Sciatic nerve (tissue), 2 donors: ENCODE measurements at regions not wholly inside any gene's neighbourhood (a gene's known extent, or its start where the extent isn't known, plus 50 kb on each side); places are given as distances from the start of the nearest gene placed in this dataset.
"Not testable (repeated sequence)": the region's sequence is repeated elsewhere in the genome, so short reads cannot be mapped to it uniquely, and the experiment has no call there.

ENCODE experiments used
- ATAC-seq: fragments of 200-7000 bp; cut with Tn5 transposase; one replicate; pipeline ENCODE4 v1.9.1; 2020; ENCODE audit warnings: mild to moderate bottlenecking, moderate library complexity
- DNase-seq: peaks from one replicate; pipeline ENCODE4 v3.0.0-alpha.2; 2020; ENCODE audit warnings: low spot score
- intact Hi-C: fragments of 100-400 bp; cut with DNase I; formaldehyde crosslinking; loops from one replicate; pipeline ENCODE4 v1.14.2; 2022
- donor health status: DM: no; HTN: no; CAD: no.
- donor health status: DM: no; HTN: no; CAD: no.

DNA sequence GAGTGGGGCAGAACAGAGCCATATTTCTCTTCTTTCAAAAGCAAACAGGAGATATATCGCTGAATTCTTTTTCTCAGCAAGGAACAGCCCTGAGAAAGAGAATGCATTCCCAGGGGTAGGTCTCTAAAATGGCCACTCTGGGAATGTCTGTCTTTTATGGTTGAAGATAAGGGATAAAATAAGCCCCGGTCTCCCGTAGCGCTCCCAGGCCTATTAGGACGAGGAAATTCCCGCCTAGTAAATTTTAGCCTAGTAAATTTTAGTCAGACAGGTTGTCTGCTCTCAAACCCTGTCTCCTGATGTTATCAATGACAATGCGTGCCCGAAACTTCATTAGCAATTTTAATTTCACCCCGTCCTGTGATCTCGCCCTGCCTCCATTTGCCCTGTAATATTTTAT is 73.9 kb upstream of the WIPF1 start:
- intact Hi-C loops, DNase-seq, ATAC-seq: not testable (repeated sequence)

DNA sequence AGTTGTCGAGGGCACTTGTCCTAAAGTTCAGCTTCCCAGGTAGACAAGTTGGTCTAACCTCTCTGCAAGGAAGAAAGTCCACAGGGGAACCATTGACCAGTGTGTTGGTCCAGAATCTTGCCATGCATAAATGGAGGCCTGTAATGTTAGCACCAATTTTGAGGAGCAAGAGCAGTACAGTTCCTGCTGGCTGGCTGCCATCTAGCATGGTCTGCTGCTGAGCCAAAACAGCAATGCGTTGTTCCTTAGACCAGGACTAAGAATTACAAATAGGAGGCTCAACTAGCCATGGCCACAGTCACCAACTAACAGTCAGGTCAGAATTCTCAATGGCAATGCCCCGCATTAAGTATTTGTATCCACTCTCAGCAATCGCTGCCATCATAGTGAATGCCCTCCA is 72.8 kb upstream of the WIPF1 start:
- intact Hi-C loops = no loop called here
- DNase-seq (no peak), ATAC-seq (no peak)

DNA sequence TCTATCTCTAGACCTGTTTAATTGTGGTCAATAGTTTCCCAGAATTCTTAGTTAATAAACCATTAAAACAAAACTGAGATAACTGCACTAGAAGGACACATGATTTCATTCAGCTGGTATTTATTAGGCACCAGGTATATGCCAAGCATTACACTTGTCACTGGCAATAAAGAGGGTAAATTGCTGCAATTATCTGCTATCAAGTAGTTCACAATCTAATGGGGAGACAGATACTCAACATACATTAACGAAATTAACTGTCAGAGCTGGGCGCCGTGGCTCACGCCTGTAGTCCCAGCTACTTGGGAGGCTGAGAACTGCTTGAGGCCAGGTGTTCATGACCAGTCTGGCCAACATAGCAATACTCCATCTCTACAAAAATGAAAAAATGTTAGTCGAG is 71.7 kb upstream of the WIPF1 start:
- DNase-seq = no peak
- ATAC-seq = no peak
- intact Hi-C loops = no loop called here

DNA sequence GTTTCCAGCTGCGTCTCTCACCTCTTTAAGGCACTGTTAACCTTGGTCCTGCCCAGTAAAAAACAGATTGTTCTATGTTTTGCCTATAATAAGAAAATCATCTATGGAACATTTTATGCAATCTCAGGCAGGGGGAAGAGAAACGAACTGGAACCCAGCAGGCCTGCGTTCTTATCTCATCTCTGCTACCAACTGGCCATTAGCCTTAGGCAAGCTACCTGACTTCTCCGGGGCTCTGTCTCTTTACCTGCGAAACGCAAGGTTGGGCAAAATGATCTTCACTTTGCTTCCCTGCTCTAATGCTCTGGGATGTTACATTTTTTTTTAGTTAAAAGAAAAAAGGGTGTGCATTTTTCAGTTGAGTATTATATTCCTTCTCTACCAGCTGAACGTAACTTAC is 70.5 kb upstream of the WIPF1 start:
- DNase-seq (no peak), ATAC-seq (no peak)

DNA sequence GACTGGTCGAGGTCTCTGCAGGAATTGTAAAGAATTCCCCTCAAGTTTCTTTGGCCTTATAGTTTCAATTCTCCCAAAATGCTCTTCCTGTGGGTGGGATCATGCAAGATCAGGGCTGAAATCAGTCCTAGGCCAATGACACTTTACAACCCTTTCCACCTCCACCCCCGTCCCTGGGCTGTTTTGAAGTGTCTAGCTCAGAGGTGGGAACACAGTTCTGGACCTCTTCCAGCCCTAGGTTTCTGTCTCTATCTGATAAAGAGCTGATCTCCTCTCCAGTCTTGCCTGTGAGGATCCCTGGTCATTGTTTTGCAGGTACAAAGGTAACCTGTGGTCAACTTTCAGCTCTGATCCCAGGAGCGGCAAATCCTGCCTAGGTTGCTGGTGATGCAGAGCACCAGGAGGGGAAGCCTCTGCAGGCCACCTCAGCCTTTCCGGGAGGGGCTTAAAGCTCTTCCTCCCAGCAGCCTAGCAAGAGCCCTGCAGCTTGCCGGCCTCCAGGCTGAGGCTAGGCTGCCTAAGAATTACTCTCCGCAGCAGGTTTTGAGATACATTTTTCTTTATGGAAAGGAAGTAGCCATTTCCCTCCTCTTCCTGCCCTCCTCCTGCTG is 69.8 kb upstream of the WIPF1 start:
- intact Hi-C loops = no loop called here
- ATAC-seq = peak; percentile 33
- DNase-seq = no peak

More for the DNA sequence above, 70.5 kb upstream of the WIPF1 start:
- intact Hi-C loops = no loop called here

DNA sequence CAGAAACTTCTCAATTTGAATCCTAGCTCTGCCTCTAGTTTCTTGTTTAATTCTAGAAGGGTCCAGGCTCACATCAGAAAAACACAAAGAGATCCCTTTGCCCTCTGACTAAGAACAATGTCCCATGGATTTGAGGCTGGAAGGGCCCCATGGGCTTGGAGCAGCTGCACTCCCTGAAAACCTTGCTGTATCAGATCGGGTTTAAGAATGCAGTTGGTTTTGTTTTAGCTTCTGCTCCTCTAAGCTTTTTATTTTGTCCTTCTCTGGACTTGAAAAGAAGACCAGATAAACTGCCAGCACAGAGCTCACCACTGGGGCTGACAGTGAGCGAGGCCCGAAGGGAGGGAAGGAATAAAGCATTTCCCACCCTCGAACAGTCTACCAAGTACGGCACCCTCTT is 69.2 kb upstream of the WIPF1 start:
- no peak for DNase-seq
- intact Hi-C loops = no loop called here
- peak; percentile 6 for ATAC-seq

DNA sequence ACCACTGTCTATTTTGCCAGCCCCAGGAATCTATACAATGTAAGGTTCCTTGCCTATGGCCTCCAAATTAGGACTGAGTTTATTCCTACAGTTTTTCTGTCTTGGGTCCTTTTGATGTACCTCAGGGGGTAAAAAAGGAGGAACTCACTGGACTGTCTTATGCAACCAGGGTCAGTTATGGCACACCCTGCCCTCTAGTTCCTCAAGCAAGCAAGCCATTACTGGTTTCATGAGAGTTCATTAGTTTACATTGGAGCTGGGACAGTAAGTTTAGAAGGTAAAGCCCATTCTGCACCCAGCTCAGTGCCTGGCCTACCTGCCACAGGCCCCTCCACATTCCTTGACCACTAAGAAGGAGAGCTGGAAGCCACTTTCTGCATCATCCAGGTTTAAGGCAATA is 68.7 kb upstream of the WIPF1 start:
- intact Hi-C loops = no loop called here
- DNase-seq (no peak), ATAC-seq (peak; percentile 42)

DNA sequence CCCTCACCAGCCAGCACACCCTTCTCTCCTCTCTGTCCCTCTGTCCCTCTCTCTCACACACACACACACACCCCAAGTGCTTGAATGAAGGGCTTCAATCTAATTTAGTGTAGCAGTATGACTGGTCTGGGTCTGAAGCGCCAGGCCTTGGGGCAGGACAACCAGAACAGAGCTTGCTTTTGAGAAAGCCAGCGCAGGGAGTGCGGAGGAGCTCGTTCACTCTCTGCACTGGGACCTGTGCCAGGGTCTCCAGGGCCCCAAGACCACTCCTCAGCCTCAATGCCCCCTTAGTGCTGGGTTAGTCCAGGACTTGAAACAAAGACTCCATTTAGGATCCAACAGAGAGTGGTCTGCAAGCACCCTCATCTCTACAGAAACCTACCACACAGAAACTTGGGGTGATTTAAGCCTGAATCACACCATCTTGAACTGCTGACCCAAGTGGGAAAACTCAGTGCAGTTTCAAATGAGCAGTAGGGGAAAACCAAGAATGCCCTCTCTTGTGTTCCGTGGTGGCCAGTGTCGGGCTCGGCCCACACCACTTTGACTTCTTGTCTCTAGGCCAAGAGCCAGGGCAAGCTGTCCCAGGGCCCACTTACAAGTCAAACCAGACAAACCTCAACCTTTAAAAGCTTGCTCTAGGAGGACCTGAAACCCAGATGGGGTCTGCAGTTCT is 66.6 kb upstream of the WIPF1 start:
- DNase-seq (peak; percentile 76), ATAC-seq (peak; percentile 38)
- intact Hi-C loops = no loop called here

DNA sequence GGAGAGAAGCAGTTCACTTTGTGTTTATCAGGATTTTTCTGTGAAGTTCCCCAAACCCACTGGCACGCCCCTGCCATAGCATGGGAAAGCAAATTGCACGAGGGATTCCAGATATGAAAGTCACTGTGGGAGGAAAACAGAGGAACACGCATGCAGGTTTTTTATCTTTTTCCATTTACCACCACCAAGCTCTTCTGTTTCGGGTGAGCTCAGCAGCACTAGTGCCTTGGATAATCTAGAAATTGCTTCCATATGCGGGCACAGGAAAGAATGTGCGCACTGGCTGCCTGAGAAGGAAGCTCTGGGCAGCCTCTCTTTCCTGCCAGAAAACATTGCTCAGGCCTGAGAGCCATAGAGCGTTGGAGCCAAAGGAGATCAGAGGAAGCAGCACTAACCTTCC is 65.9 kb upstream of the WIPF1 start:
- ATAC-seq = peak; percentile 81
- intact Hi-C loops = no loop called here
- DNase-seq = no peak

DNA sequence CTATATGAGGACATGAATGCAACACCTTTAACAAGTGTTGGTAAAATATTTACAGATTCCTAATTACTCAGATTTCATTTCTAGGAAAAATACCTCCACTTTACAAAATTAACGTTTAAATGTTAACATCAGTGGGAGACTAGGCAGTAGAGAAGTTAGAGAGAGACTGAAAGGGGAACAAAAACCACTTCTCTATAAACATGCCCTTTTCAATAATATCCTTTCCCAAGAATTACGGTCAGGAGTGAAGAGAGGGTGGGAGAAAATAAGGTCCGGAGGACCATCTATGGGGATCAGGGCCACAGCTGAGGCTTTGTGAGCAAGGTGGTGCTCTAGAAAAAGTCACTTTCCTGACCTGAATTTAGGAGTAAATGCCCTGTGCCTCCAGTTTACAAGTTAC is 65.3 kb upstream of the WIPF1 start:
- intact Hi-C loops = no loop called here
- DNase-seq = no peak
- no peak for ATAC-seq

DNA sequence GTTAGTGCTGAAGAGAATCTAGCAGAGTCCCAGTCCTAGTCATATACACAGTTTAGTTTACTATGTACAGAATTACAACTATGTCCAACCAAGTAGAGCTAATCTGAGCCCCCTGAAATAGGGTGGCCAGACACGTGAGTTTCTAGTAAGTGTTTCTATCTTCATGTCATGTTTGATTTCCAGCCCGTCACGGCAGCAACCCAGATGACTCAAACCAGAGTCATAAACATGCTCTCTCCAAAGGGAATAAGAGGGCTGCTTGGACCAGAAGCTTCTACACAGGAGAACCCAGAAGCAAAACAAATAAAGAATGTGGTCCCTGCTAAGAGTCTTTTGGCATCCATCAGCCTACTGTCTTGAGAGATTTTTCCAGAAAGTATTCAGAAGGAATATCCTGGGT is 64.9 kb upstream of the WIPF1 start:
- DNase-seq = no peak
- intact Hi-C loops = no loop called here
- peak; percentile 12 for ATAC-seq

DNA sequence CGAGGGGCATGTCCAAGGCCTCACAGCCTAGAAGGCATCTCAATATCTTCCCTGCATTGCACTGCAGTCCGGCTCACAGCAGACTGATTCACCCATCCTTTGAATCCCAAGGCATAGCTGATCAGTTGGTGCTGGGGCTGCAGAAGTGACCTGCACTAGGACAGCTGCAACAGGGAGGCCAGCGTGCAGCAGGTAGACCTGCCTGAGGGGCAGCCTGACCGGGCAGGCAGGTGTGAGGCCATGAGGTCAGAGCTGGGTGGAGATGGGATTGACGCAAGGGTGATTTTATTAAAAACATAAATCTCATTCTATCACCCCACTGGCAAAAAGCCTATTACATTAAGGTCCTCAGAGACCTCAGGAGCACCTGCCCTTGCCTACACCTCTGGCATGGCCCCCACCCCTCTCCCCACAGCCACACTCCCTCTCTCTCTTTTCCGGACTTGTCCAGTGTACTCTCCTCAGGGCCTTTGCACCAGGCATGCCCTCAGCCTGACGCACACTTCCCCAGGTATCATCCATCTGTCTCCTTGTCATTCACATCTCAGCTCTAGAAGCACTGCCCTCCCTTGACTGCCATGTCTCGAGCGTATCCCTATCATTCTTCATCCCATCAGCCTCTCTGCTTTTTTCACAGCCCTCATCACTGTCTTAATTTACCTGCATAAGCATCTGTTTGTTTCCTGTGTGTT is 63.5 kb upstream of the WIPF1 start:
- no peak for DNase-seq
- intact Hi-C loops = no loop called here
- ATAC-seq = no peak

DNA sequence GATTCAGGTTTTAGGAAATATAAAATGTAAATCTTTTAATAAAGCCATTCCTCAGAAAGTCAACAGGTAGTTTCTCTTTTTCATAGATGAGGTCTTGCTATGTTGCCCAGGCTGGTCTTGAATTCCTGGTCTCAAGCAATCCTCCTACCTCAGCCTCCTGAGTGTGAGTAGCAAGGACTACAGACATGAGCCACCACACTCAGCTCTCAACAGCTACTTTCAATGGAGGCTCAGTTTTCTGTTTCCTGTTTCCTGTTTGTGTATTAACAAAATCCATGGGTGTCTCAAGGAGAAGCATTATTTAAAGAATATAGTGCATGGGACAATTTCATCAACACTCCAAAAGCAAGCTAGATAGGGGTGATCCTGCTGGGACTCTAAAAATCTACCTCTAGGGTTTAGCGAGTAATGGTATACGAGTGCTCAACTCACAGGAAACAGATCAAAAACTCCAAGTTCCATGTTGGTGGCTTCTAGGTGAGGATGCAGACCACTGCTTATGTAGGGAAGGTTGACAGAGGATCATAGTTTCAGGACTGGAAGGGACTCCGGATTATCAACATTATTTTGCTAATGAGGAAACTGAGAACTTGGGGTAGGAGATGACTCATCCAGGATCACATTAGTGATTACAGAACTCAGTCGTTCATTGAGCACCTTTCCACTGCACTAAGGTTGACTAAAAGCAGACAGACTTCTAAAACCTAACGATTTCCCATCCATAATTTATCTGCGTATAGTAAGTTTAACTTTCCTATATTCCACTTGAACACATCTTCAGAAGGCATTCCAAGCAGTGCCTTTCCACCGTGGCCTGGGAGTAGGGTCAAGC is 61.7 kb upstream of the WIPF1 start:
- intact Hi-C loops = no loop called here
- DNase-seq = no peak

DNA sequence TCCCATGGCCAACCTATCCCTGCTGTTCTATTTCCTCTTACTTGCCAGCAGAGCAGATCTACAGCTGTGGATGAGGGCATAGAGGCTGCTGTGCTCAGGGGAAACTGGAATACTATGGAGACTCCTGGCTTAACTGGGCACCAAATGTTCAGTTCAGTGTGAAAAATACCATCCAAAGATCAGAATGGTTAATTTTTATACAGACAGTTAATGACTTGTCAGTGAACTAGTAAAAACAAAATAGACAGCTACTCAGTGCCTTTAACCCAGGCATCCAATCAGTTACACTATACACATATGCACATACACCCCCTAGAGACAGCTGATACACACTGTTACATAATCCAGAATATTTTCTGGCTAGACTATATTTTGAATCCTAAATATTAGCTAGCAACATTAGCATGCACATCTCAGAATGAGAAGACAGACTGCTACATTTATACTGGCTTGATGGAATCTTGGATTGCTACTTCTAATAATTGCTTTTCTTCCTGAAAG is 59.1 kb upstream of the WIPF1 start:
- no peak for DNase-seq
- no peak for ATAC-seq

More for the DNA sequence above, 61.7 kb upstream of the WIPF1 start:
- ATAC-seq = no peak

DNA sequence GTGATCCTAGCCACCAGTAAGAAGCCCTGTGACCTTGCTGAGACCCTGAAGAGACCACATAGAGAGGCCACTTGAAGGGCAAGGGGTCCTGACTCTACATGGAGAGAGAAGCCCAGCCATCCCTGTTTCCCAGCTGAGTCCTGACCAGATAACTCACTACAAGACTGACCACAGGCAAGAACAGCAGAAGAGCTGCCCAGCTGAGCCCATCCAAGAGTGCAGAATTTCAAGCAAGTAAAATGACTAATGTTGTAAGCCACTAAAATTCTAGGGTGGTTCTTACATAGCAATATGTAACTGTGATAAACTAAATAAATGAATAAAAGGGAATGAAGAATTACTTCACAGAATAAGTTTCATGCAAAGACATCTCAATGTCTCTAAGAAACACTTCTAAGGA is 58.4 kb upstream of the WIPF1 start:
- ATAC-seq = no peak

More for the DNA sequence above, 59.1 kb upstream of the WIPF1 start:
- intact Hi-C loops = no loop called here

DNA sequence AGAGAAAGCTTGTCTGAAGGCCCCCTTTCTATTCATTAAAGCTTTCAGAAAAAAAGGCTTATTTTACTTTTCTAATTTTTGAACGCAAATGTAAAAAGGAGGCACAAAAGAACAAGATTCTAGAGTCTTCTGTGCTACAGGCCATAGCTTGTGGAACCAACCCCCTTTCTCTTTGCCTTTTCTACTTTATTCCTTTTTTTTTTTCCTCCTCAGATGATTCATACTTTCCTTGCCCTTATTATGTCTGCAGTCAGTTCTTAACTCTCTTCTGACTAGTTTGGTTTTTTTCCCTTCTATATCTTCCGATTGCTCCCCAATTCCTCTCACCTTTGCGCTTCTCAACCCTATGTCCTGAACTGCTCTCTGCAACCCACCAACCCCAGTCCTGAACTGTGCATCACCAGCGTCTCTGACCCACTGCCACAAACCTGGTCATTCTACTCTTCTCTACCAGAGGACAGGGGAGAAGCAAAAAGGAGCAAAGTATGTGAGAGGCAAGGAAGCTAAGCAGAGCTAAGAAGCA is 56.9 kb upstream of the WIPF1 start:
- no peak for ATAC-seq
- intact Hi-C loops = no loop called here
- no peak for DNase-seq

More for the DNA sequence above, 58.4 kb upstream of the WIPF1 start:
- intact Hi-C loops = no loop called here
- no peak for DNase-seq

DNA sequence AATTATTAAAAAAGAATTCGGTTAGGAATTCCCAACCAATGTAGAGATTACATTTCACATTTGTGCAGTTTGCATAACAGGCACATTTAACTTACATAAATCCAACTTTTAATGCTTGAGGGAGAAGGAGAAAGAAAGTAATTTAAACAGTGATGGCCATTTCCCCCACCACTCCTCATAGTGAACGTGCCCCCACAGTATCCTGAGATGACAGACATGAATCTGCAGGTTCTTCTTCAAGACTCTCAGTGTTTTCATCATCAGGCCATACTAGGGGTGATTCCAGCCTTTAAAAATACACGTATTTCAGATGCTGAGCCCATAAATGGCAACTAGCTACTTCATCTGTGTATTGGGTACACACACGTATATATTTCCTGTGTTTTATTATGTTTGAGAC is 51.3 kb upstream of the WIPF1 start:
- intact Hi-C loops = no loop called here
- ATAC-seq (no peak), DNase-seq (no peak)
